ENCODE measurements at regions not wholly inside any gene's neighbourhood (a gene's known extent, or its start where the extent isn't known, plus 50 kb on each side); places are given as distances from the start of the nearest gene placed in this dataset.

DNA sequence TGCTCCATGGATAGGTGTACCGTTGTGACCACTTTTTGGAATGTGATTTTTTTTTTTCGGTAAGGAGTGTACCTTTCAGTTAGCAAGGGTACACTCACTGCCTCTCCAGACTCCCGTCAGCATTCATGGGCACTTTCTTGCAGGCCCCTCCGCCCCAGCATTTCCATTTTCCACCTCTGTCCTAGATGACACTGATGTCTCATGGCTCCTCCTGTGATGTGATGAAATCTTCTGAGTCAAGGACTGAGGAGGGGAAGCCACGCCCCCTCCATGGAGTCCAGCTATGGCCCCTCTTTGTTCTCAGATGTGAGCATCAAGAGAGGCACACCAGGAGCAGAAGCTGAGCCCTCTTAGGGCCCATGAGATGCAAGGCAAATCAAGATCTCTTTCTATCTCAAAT, 61.8 kb downstream of the CTSL start:
- TF ChIP-seq, protein P1, sequence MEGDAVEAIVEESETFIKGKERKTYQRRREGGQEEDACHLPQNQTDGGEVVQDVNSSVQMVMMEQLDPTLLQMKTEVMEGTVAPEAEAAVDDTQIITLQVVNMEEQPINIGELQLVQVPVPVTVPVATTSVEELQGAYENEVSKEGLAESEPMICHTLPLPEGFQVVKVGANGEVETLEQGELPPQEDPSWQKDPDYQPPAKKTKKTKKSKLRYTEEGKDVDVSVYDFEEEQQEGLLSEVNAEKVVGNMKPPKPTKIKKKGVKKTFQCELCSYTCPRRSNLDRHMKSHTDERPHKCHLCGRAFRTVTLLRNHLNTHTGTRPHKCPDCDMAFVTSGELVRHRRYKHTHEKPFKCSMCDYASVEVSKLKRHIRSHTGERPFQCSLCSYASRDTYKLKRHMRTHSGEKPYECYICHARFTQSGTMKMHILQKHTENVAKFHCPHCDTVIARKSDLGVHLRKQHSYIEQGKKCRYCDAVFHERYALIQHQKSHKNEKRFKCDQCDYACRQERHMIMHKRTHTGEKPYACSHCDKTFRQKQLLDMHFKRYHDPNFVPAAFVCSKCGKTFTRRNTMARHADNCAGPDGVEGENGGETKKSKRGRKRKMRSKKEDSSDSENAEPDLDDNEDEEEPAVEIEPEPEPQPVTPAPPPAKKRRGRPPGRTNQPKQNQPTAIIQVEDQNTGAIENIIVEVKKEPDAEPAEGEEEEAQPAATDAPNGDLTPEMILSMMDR (IDR thresholded peaks at IDR 0.05), result no peak
- TF ChIP-seq ZFX (IDR thresholded peaks at IDR 0.05; ENCODE audit: borderline replicate concordance), result no peak

Data from 22Rv1 (cell line).